ENCODE measurements at regions not wholly inside any gene's neighbourhood (a gene's known extent, or its start where the extent isn't known, plus 50 kb on each side); places are given as distances from the start of the nearest gene placed in this dataset.
A peak's percentile ranks its signal among the peaks of the same experiment; 100 is the strongest.

DNA sequence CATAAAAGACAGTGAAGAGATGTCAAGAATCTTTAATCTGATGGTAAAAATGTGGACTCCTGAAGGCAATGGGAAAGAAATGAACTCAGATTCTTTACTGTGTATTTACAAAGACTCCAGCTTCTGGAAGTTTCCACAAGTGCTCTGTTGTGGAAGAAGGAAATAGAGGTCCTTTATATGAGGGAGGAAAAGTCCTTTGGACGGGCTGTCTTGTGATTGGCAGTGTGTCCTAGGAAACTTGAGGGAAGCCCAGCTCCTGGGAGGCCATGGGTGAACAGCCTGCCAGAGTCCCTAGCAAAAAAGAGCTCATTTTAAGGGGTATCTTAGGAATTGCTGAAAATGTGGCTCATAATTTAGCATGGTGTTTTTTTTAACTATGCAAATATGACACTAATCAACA is 92.0 kb downstream of the RNASET2 start:
- no CpG with 5 or more reads among the region's 1 CpG for WGBS (ENCODE audit: extremely low coverage, insufficient coverage, low lambda C conversion rate)
- no peak for DNase-seq
- Histone ChIP-seq H3K4me2 (ENCODE audit: low read length) (no peak overlapping the region), H3K4ac (ENCODE audit: low read depth, low read length) (no peak overlapping the region), H3K79me2 (ENCODE audit: control insufficient read depth, insufficient read depth, low read length) (no peaks in the 10 kb centered on the region), H2BK5ac (ENCODE audit: low read length) (no peak overlapping the region), H4K8ac (ENCODE audit: low read depth, low read length) (no peak overlapping the region), H3K27ac (ENCODE audit: low read depth, low read length) (no peak overlapping the region), H3K9ac (ENCODE audit: low read length) (no peak overlapping the region), H2BK120ac (ENCODE audit: low read depth, low read length) (no peak overlapping the region), H3K56ac (ENCODE audit: low read length) (no peak overlapping the region), H3K4me1 (ENCODE audit: control insufficient read depth, low read depth, low read length) (peaks cover 3% of the 10 kb centered on the region), H3K18ac (ENCODE audit: low read length) (no peak overlapping the region), H2AK5ac (ENCODE audit: low read length) (no peak overlapping the region), H3K79me1 (ENCODE audit: low read length) (no peaks in the 10 kb centered on the region), H3K27me3 (ENCODE audit: insufficient read depth, low read length, poor library complexity) (no peaks in the 10 kb centered on the region), H3K36me3 (ENCODE audit: control insufficient read depth, insufficient read depth, low read length) (no peaks in the 10 kb centered on the region), H3K23ac (ENCODE audit: low read length) (no peak overlapping the region), H3K4me3 (ENCODE audit: low read length) (no peak overlapping the region), H2BK15ac (replicated peaks; ENCODE audit: low read depth) (no peak overlapping the region), H4K5ac (ENCODE audit: low read length) (no peak overlapping the region)

DNA sequence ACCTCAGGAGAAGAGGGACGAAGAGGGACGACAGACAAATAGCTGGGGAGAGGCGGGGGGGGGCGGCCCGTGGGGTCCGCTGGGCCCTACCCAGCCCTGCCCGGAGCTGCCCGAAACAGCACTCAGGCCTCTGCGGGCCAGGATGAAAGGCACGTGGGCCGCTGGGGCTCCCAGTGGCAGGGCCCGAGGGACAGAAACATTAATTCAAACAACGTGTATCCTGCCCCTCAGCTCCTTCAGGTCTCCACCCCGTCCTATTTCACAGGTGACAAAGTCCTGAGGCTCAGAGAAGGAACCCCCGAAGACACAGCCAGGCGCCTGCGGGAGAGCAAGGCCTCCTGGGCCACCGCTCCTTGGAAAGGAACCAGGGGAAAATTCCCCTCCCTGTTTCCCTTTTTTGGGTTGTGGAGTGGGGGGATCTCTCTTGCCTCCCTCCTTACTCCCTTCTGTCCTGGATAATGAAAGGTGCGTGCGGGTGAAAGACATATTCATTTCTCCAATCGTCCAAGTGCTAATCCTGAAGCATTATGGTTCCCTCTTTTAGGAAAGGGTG is 93.3 kb downstream of the RNASET2 start:
- H2AK5ac ChIP-seq (ENCODE audit: low read length): no peak overlapping the region
- no peak overlapping the region for H3K18ac ChIP-seq (ENCODE audit: low read length)
- H2BK15ac ChIP-seq (replicated peaks; ENCODE audit: low read depth): no peak overlapping the region
- no peak overlapping the region for H3K27ac ChIP-seq (ENCODE audit: low read depth, low read length)
- peak overlapping the region; percentile 60 for H3K4me2 ChIP-seq (ENCODE audit: low read length)
- H3K36me3 ChIP-seq (ENCODE audit: control insufficient read depth, insufficient read depth, low read length): no peaks in the 10 kb centered on the region
- peak overlapping the region; percentile 62 for H3K9ac ChIP-seq (ENCODE audit: low read length)
- H4K5ac ChIP-seq (ENCODE audit: low read length): no peak overlapping the region
- no peak for DNase-seq
- no peak overlapping the region for H4K8ac ChIP-seq (ENCODE audit: low read depth, low read length)
- no CpG with 5 or more reads among the region's 21 CpGs for WGBS (ENCODE audit: extremely low coverage, insufficient coverage, low lambda C conversion rate)
- peak overlapping the region; percentile 65 for H3K4ac ChIP-seq (ENCODE audit: low read depth, low read length)
- H2BK5ac ChIP-seq (ENCODE audit: low read length): no peak overlapping the region
- H3K4me1 ChIP-seq (ENCODE audit: control insufficient read depth, low read depth, low read length): peaks cover 3% of the 10 kb centered on the region
- no peak overlapping the region for H2BK120ac ChIP-seq (ENCODE audit: low read depth, low read length)
- no peaks in the 10 kb centered on the region for H3K79me2 ChIP-seq (ENCODE audit: control insufficient read depth, insufficient read depth, low read length)
- H3K27me3 ChIP-seq (ENCODE audit: insufficient read depth, low read length, poor library complexity): no peaks in the 10 kb centered on the region
- peak overlapping the region; percentile 83 for H3K56ac ChIP-seq (ENCODE audit: low read length)
- no peak overlapping the region for H3K23ac ChIP-seq (ENCODE audit: low read length)
- H3K79me1 ChIP-seq (ENCODE audit: low read length): no peaks in the 10 kb centered on the region
- no peak overlapping the region for H3K4me3 ChIP-seq (ENCODE audit: low read length)

DNA sequence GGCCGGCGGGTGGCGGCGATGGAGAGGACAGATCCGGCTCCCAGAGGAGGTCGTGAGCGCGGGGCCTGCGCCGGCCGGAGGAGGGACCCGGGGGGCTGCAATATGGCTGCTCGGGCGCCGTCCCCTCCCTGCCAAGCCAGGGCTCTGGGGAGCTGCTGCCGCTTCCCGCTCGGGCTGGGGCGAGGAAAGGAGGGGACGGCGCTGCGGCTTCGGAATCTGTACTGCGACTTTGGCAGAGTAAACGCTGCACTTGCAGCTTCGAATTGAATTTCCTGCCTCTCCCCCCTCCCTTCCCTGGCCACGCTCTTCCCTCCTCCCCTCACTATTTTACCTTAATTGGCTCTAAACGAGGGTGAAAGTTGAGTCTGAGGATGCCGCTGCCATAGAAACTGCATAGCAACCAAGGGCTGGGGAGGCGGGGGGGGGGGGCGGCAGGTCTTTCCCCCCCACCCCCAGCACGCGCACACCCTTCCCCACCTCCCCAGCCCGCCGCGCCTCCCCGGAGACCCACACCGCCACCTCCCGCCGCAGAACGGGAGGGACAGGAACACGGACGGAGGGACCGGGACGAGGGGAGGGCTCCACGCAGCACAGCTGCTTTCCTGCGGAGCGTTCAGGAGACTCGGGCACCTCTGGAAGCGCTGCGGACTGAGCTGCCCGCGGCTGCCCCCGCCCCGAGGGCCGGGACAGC is 93.9 kb downstream of the RNASET2 start:
- Histone ChIP-seq H2AK5ac (ENCODE audit: low read length) (no peak overlapping the region), H3K23ac (ENCODE audit: low read length) (no peak overlapping the region), H4K5ac (ENCODE audit: low read length) (no peak overlapping the region), H3K4me2 (ENCODE audit: low read length) (peak overlapping the region; percentile 60), H2BK15ac (replicated peaks; ENCODE audit: low read depth) (no peak overlapping the region), H3K18ac (ENCODE audit: low read length) (no peak overlapping the region), H3K27me3 (ENCODE audit: insufficient read depth, low read length, poor library complexity) (no peaks in the 10 kb centered on the region), H3K79me1 (ENCODE audit: low read length) (no peaks in the 10 kb centered on the region), H3K27ac (ENCODE audit: low read depth, low read length) (no peak overlapping the region), H2BK5ac (ENCODE audit: low read length) (no peak overlapping the region), H3K4ac (ENCODE audit: low read depth, low read length) (peak overlapping the region; percentile 65), H3K56ac (ENCODE audit: low read length) (peak overlapping the region; percentile 83), H2BK120ac (ENCODE audit: low read depth, low read length) (no peak overlapping the region), H3K9ac (ENCODE audit: low read length) (peak overlapping the region; percentile 62), H4K8ac (ENCODE audit: low read depth, low read length) (no peak overlapping the region), H3K36me3 (ENCODE audit: control insufficient read depth, insufficient read depth, low read length) (no peaks in the 10 kb centered on the region), H3K4me3 (ENCODE audit: low read length) (peak overlapping the region; percentile 54), H3K79me2 (ENCODE audit: control insufficient read depth, insufficient read depth, low read length) (no peaks in the 10 kb centered on the region), H3K4me1 (ENCODE audit: control insufficient read depth, low read depth, low read length) (peaks cover 3% of the 10 kb centered on the region)
- DNase-seq: peak; percentile 80
- WGBS (ENCODE audit: extremely low coverage, insufficient coverage, low lambda C conversion rate): no CpG with 5 or more reads among the region's 56 CpGs

- Histone ChIP-seq H3K23ac (ENCODE audit: low read length) (no peak overlapping the region), H3K18ac (ENCODE audit: low read length) (no peak overlapping the region), H4K5ac (ENCODE audit: low read length) (no peak overlapping the region), H3K4me1 (ENCODE audit: control insufficient read depth, low read depth, low read length) (peaks cover 3% of the 10 kb centered on the region), H4K8ac (ENCODE audit: low read depth, low read length) (no peak overlapping the region), H3K79me1 (ENCODE audit: low read length) (no peaks in the 10 kb centered on the region), H2BK120ac (ENCODE audit: low read depth, low read length) (no peak overlapping the region), H3K36me3 (ENCODE audit: control insufficient read depth, insufficient read depth, low read length) (no peaks in the 10 kb centered on the region), H2BK15ac (replicated peaks; ENCODE audit: low read depth) (no peak overlapping the region), H2AK5ac (ENCODE audit: low read length) (no peak overlapping the region), H3K4me3 (ENCODE audit: low read length) (peak overlapping the region; percentile 54), H3K79me2 (ENCODE audit: control insufficient read depth, insufficient read depth, low read length) (no peaks in the 10 kb centered on the region), H3K9ac (ENCODE audit: low read length) (peak overlapping the region; percentile 61), H3K27ac (ENCODE audit: low read depth, low read length) (no peak overlapping the region), H2BK5ac (ENCODE audit: low read length) (no peak overlapping the region), H3K4ac (ENCODE audit: low read depth, low read length) (no peak overlapping the region), H3K4me2 (ENCODE audit: low read length) (peak overlapping the region; percentile 60), H3K27me3 (ENCODE audit: insufficient read depth, low read length, poor library complexity) (no peaks in the 10 kb centered on the region), H3K56ac (ENCODE audit: low read length) (peak overlapping the region; percentile 83)
- no CpG with 5 or more reads among the region's 11 CpGs for WGBS (ENCODE audit: extremely low coverage, insufficient coverage, low lambda C conversion rate)
- DNase-seq: no peak
Observed at GRCh38 chr6:166861961-166862286, 94.4 kb downstream of the RNASET2 start.

DNA sequence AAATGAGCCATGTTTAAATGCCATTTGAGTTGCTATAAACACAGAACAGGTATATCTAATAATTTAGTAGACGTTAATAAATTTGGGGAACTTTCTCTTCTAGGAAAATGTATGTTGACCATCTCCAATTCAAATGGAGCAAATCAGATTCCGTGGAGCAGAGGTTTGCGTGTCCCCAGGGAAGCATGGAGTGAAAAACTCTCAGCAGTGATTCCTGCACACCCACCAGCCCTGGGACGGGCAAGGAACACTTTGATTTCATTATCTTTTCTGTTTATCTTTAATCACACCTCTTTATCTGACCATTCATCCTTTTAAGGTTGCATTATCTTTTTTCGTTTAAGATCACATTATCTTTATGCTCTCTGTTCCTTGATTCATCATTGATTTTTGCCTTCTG is 95.0 kb downstream of the RNASET2 start:
- DNase-seq: peak; percentile 13
- no peak overlapping the region for H3K27ac ChIP-seq (ENCODE audit: low read depth, low read length)
- H2BK15ac ChIP-seq (replicated peaks; ENCODE audit: low read depth): no peak overlapping the region
- H3K9ac ChIP-seq (ENCODE audit: low read length): no peak overlapping the region
- H4K8ac ChIP-seq (ENCODE audit: low read depth, low read length): no peak overlapping the region
- H3K27me3 ChIP-seq (ENCODE audit: insufficient read depth, low read length, poor library complexity): no peaks in the 10 kb centered on the region
- no peak overlapping the region for H3K4me3 ChIP-seq (ENCODE audit: low read length)
- no peak overlapping the region for H2BK5ac ChIP-seq (ENCODE audit: low read length)
- no peak overlapping the region for H3K56ac ChIP-seq (ENCODE audit: low read length)
- H3K23ac ChIP-seq (ENCODE audit: low read length): no peak overlapping the region
- no peak overlapping the region for H3K4ac ChIP-seq (ENCODE audit: low read depth, low read length)
- H3K36me3 ChIP-seq (ENCODE audit: control insufficient read depth, insufficient read depth, low read length): no peaks in the 10 kb centered on the region
- H3K4me2 ChIP-seq (ENCODE audit: low read length): no peak overlapping the region
- no peak overlapping the region for H3K18ac ChIP-seq (ENCODE audit: low read length)
- no peak overlapping the region for H2AK5ac ChIP-seq (ENCODE audit: low read length)
- H2BK120ac ChIP-seq (ENCODE audit: low read depth, low read length): no peak overlapping the region
- WGBS (ENCODE audit: extremely low coverage, insufficient coverage, low lambda C conversion rate): no CpG with 5 or more reads among the region's 5 CpGs
- H3K79me1 ChIP-seq (ENCODE audit: low read length): no peaks in the 10 kb centered on the region
- H3K4me1 ChIP-seq (ENCODE audit: control insufficient read depth, low read depth, low read length): peaks cover 3% of the 10 kb centered on the region
- no peak overlapping the region for H4K5ac ChIP-seq (ENCODE audit: low read length)
- no peaks in the 10 kb centered on the region for H3K79me2 ChIP-seq (ENCODE audit: control insufficient read depth, insufficient read depth, low read length)

- no peak overlapping the region for H4K5ac ChIP-seq (ENCODE audit: low read length)
- no peak overlapping the region for H3K4me2 ChIP-seq (ENCODE audit: low read length)
- no peak overlapping the region for H3K4me3 ChIP-seq (ENCODE audit: low read length)
- H3K18ac ChIP-seq (ENCODE audit: low read length): no peak overlapping the region
- H3K4me1 ChIP-seq (ENCODE audit: control insufficient read depth, low read depth, low read length): peaks cover 3% of the 10 kb centered on the region
- no peak overlapping the region for H3K56ac ChIP-seq (ENCODE audit: low read length)
- H3K27ac ChIP-seq (ENCODE audit: low read depth, low read length): no peak overlapping the region
- H4K8ac ChIP-seq (ENCODE audit: low read depth, low read length): no peak overlapping the region
- WGBS (ENCODE audit: extremely low coverage, insufficient coverage, low lambda C conversion rate): no CpG with 5 or more reads among the region's 6 CpGs
- no peak overlapping the region for H3K23ac ChIP-seq (ENCODE audit: low read length)
- no peak overlapping the region for H2BK120ac ChIP-seq (ENCODE audit: low read depth, low read length)
- H3K27me3 ChIP-seq (ENCODE audit: insufficient read depth, low read length, poor library complexity): no peaks in the 10 kb centered on the region
- H3K79me1 ChIP-seq (ENCODE audit: low read length): no peaks in the 10 kb centered on the region
- no peak overlapping the region for H3K9ac ChIP-seq (ENCODE audit: low read length)
- no peak overlapping the region for H2BK5ac ChIP-seq (ENCODE audit: low read length)
- H3K79me2 ChIP-seq (ENCODE audit: control insufficient read depth, insufficient read depth, low read length): no peaks in the 10 kb centered on the region
- no peak overlapping the region for H3K4ac ChIP-seq (ENCODE audit: low read depth, low read length)
- H2BK15ac ChIP-seq (replicated peaks; ENCODE audit: low read depth): no peak overlapping the region
- H3K36me3 ChIP-seq (ENCODE audit: control insufficient read depth, insufficient read depth, low read length): no peaks in the 10 kb centered on the region
- no peak overlapping the region for H2AK5ac ChIP-seq (ENCODE audit: low read length)
- no peak for DNase-seq
Observed at GRCh38 chr6:166860392-166860791, 96.0 kb downstream of the RNASET2 start.
